ENCODE measurements at regions not wholly inside any gene's neighbourhood (a gene's known extent, or its start where the extent isn't known, plus 50 kb on each side); places are given as distances from the start of the nearest gene placed in this dataset.
"Not testable (repeated sequence)": the region's sequence is repeated elsewhere in the genome, so short reads cannot be mapped to it uniquely, and the experiment has no call there.

DNA sequence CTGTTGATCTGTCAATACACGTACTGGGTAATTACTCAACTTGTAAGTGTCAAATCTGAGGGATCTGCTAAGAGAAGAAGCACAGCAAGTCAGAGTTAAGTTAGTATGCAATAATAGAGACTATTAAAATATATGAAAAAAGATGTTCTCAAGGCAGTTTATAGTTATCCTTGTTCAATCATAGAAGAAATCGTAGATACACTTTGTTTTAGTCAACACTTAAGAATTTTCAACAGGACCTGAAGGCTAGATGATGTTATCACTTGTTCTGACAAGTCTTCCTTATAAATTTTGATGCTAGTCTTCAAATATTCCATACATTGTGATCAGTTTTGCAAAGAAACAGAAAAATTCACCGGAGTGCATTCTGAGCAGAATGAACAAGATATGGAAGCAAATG lies 91.1 kb upstream of the KCNQ5 start:
- no peak for DNase-seq (ENCODE audit: low read depth in 3 of 3, low spot score in 1 of 3)

DNA sequence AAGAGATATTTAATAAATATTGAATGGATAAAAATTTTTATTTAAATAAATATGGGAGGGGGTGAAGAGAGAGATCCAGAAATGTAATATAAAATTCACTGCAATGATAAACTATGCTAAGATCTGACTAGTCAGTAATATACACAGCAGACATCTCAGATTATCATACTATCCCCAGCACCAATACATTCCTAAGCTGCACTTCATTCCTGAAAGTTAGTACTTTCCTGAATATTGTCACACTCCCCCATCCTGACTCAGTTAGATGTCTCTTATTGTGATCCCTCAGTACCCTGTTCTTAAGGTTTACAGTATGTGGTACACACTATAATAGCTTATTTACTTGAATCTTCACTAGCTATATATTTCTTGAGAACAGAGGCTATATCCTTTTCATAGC lies 88.3 kb upstream of the KCNQ5 start:
- no peak for DNase-seq (ENCODE audit: low read depth in 3 of 3, low spot score in 1 of 3)

DNA sequence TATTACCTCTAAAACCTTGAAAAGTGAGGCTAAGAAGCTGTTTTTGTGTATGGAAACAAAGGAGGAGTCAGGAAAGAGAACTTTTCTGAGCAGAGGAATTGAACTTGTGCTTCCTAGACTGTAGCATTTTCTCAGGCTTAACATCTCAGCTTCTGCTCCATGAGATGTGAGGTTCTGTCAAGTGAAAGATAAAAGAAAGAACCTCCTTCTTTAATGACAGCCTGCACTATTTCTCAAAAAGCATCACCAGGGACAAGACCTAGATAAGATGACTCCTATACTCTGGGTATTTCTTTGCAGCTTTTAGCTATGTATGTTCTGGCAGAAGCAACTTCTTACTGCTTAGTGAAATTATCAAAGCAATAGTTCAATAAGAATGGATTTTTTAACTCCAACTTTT lies 87.6 kb upstream of the KCNQ5 start:
- DNase-seq (ENCODE audit: low read depth in 3 of 3, low spot score in 1 of 3): no peak

DNA sequence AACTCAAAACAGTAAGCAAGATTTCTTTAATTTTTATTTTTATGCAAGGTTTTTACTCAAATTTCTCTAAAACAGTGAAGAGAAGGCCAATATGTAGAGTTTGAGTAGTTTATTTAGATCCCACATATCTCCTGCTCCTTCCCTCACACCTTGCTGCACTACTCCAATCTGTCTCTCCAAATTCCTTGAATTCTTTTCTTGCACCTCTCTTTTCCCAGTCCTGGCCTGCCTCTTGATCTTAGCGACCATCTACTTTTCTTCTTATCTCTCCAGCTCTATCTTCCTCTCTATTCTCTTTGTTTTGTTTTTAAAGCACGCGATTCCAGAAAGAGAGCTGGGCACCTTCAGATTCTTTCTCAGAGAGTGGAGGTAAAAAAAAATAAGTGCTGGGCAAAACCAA lies 86.7 kb upstream of the KCNQ5 start:
- DNase-seq (ENCODE audit: low read depth in 3 of 3, low spot score in 1 of 3): no peak

DNA sequence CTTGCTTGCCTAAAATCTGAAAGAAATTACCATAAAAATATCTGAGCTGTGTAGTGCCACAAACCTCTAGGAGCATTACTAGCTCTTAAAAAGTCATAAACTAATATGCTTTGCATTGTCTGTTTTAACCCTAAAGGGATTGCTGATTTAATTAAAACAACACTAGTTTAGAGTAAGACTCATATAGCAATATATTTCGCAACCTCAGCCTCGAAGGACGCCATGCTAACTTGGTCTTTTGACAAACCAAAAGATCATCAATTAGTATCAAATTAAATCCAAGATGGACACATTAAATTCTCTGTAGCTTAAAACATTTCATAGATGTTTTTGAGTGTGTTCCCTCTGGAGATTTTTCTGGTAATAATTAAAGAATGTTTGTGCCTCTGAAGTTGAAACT lies 74.8 kb upstream of the KCNQ5 start:
- no peak for DNase-seq (ENCODE audit: low read depth in 3 of 3, low spot score in 1 of 3)

DNA sequence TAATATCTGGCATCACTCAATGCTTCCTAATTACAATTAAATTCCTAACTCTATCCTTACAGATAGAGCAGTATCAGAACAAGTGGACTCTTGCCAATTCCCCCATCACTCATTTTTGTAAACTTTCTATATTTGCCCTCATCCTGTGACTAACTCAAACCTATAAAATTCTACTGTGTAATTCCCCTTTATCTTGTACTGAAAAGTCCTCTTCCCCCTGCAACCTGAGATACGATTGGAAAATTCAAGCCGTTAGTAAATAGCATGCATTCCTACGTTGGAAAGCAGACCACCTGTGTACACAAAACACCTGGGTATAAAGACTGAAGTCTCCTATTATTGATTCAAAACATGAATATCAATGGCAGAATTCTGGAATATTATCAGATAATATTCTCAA lies 70.4 kb upstream of the KCNQ5 start:
- no peak for DNase-seq (ENCODE audit: low read depth in 3 of 3, low spot score in 1 of 3)

DNA sequence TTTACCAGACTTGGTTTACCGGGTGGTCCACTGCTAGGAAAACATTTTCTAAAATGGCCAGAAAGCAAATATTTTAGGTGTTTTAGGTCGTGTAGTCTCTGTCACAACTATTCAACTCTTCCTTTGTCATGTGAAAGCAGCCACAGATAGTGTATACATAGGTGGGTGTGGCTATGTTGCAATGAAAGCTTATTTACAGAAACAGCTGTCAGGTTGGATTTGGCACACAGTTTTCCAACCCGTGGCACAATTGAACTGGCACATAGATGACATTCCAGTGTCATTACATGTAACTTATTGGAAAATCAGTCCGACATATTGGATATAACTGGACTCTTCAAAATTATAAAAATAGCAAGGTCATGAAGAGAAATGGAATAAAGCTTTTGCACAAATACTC lies 68.9 kb upstream of the KCNQ5 start:
- no peak for DNase-seq (ENCODE audit: low read depth in 3 of 3, low spot score in 1 of 3)

DNA sequence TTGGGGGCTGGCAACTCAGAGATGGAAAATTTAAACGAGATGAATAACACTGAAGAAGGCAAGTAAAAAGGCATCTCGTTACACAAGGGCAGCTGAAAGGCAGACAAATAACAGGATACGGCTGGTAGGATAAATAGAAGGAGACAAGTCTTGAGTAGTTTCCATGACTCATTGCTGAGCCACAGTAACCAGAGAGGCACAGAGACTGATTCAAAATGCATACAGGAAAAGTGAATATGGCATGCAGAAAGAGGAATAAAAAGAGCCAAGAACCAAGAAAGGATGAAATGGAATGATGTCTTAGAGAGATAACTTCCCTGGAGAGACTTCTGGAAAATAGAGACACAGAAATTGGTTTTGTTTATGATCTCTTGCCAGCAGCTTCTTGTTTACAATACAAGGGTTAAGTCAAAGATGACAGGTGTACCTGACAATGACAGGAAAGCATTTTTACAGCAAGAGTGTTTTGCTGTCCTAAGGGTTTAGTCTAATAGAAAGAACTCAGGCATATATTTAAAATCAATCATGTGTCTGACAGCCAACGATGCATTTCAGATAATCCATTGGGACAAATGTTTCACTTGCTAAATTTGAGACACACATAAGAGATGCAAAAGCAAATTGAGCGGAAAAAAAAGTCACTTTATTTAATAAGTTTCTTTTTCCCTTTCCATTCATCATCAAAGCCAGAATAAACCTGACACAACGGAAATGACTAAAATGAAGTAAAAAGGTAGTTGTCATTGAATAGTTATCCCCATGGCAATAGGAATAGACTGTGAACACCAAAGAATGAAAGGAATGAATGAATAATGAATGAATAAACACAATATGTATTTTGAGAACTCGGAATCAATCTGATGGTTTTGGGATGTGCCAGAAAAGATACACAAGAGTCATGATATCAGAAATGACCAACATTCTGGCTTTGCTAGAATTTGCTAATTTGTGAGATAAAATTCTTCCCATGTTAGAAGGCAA lies 68.0 kb upstream of the KCNQ5 start:
- DNase-seq (ENCODE audit: low read depth in 3 of 3, low spot score in 1 of 3): no peak

DNA sequence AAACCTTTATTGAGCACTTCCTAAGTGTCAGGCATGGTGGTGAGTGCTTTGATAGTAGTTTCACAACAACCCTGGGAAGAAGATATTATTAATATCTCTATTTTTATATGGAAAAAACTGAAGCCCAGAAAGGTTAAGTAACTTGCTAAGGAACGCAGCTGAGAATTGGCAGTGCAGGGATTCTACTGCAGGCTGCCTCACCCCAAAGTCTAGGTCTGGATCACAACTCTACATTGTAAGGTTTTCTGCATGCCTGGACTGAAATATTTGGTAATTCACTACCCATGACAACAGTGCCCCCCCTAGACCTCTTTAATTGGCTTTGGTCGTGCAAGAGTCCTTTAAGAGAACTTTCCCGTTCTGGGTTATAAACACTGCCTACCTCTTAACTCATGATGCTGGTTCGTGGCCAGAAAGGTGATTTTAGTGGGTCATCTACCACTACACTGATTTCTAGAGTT lies 67.1 kb upstream of the KCNQ5 start:
- no peak for DNase-seq (ENCODE audit: low read depth in 3 of 3, low spot score in 1 of 3)

DNA sequence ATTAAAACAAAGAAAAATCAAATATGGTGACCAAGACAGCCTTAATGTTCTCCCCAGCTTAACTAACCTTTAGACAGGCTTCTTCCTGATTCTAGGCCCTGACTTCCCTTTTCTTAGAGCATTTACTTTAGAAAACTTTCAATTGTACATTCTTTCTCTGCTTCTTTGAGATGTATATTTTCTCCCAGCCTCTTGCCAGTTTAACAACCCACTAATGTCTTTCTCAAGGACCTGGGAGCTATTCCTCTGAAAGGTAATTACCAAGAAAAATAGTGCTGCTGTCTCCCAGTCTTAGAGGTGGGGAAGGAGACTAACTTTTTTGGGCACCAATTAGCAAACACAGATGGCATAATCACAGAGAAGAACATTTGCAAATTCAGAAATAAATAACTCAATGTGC lies 62.8 kb upstream of the KCNQ5 start:
- no peak for DNase-seq (ENCODE audit: low read depth in 3 of 3, low spot score in 1 of 3)

DNA sequence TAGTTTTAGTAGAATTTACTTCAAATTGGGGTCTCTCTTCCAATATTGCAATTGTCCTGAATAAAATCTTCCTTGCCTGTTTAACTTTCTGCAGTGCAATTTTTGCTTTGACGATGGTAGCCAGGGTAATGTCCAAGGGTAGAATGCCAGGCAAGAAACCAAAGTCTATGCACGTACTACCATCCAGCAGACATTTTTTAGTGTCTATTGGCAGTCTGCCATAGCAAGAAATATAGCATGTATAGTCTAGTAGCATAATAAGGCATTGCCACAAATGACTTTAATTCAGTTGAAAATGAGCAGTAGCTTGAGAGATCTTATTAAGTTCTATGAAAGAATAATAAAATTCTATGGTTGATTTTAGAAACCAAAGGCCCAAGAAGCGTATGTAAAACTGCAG lies 62.3 kb upstream of the KCNQ5 start:
- DNase-seq (ENCODE audit: low read depth in 3 of 3, low spot score in 1 of 3): no peak

DNA sequence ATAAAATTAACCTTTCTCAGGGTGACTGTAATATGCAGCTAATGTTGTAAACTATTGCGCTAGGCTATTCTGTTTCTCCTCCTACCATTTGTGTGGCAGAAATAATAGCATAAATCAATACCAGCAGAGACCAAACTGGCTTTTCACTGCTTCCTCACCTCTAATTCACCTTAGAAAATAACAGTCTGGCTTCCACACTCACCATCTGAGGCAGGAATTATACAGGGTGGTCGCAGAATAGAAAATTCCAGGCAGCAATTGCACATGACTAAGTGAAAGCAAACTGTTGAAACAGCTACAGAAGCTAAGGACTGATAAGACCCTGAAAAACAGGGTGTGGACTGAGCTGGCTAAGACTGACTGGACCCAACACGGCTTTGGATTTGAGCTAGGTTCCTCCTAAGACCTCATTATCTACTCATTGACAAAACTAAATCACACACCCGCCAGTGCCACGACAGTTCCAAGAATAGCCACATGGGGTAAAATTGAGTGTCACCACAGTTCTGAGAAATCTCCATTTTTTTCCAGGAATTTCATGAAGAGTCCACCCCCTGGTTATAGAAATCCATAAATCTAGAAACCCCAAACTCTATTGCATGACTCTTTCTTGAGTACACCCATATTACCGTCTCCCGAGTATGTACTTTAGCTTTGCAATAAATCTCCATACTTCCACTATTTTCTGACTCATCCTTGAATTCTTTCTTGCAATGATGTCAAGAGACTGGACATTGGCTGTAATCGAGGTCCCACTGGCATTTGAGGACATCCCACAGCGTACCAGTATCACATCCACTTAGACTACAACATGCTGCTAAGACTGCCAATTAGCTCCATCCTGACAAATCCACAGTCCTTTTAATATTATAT lies 60.9 kb upstream of the KCNQ5 start:
- DNase-seq (ENCODE audit: low read depth in 3 of 3, low spot score in 1 of 3): no peak

DNA sequence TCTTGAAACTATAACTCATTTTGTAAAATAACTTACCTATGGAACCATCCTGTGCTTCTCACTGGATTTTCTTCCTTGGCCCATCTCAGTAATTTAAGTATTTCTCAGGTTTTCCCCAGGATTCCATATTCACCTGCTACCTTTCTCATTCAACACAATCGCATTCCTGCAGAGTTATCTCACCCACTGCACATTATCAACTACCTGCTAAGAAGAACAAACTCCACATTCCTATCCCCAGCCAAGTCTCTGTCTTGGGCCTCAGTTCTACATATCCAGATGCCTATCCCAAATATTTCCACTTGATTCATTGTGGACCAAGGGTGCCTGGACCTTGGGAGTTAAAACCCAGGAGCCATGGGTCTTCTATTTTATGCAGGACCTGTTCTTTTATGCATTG lies 60.2 kb upstream of the KCNQ5 start:
- no peak for DNase-seq (ENCODE audit: low read depth in 3 of 3, low spot score in 1 of 3)

DNA sequence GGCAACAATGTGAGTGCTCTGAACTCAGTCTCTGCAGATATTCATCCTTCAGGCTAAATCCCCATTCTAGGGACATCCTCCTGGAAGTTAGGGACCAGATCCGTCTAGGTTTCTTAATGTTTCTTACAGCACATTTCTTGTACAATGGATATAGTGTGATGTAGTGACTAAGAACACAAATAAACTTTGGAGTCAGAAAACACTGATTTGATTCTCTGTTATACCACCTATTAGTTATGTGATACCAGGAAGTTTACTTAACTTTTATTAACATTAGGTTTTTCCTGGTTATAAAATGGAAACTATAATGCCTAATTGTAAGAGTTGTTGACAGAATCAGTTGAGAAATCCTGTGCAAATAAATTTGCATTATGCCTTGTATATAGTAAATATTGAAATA lies 57.6 kb upstream of the KCNQ5 start:
- DNase-seq (ENCODE audit: low read depth in 3 of 3, low spot score in 1 of 3): no peak

DNA sequence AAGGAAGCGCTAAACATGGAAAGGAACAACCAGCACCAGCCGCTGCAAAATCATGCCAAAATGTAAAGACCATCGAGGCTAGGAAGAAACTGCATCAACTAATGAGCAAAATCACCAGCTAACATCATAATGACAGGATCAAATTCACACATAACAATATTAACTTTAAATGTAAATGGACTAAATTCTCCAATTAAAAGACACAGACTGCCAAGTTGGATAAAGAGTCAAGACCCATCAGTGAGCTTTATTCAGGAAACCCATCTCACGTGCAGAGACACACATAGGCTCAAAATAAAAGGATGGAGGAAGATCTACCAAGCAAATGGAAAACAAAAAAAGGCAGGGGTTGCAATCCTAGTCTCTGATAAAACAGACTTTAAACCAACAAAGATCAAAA lies 49.9 kb upstream of the KCNQ5 start:
- DNase-seq (ENCODE audit: low read depth in 3 of 3, low spot score in 1 of 3): not testable (repeated sequence)

Data from stimulated activated CD4-positive, alpha-beta T cell treated with anti-CD3 and anti-CD28 coated beads, TNF-alpha, amount 100 ng/mL, for 1 hour (primary cell).